Endodermal cell (in vitro differentiated cells): ENCODE measurements at regions not wholly inside any gene's neighbourhood (a gene's known extent, or its start where the extent isn't known, plus 50 kb on each side); places are given as distances from the start of the nearest gene placed in this dataset.

Source experiments
- DNase-seq: peaks from one replicate; pipeline ENCODE4 v3.0.0-alpha.2; 2017
- H3K27ac ChIP-seq: 2 replicates; pipeline ENCODE4 v1.5.1; 2013; ENCODE audit warnings: mild to moderate bottlenecking, low read depth, low read length, moderate library complexity
- H3K27me3 ChIP-seq: 2 replicates; pipeline ENCODE4 v1.6.1; 2013; ENCODE audit warnings: mild to moderate bottlenecking, low read length, moderate library complexity; ENCODE audit not compliant: insufficient read depth, control insufficient read depth, poor library complexity, severe bottlenecking
- H3K36me3 ChIP-seq: 2 replicates; pipeline ENCODE4 v1.7.0; 2013; ENCODE audit warnings: mild to moderate bottlenecking, low read length, moderate library complexity; ENCODE audit not compliant: control insufficient read depth, insufficient read depth
- H3K4me1 ChIP-seq: one replicate; pipeline ENCODE4 v1.7.0; 2013; ENCODE audit warnings: low read length; ENCODE audit not compliant: control insufficient read depth, insufficient read depth
- H3K4me3 ChIP-seq: 2 replicates; pipeline ENCODE4 v1.5.1; 2013; ENCODE audit warnings: mild to moderate bottlenecking, low read length, moderate library complexity
- H3K9ac ChIP-seq: 2 replicates; pipeline ENCODE4 v1.6.1; 2013; ENCODE audit warnings: mild to moderate bottlenecking, low read length, moderate library complexity; ENCODE audit not compliant: poor library complexity, severe bottlenecking; ENCODE audit errors: extremely low read depth
- H3K9me3 ChIP-seq: 2 replicates; pipeline ENCODE4 v1.6.1; 2013; ENCODE audit warnings: mild to moderate bottlenecking, low read length, moderate library complexity; ENCODE audit not compliant: control insufficient read depth
- H3K27ac Mint-ChIP-seq: 2 replicates; pipeline ENCODE4 v1.8.0; 2020; ENCODE audit warnings: mixed read lengths
- H3K27me3 Mint-ChIP-seq: 2 replicates; pipeline ENCODE4 v1.8.0; 2021; ENCODE audit warnings: mild to moderate bottlenecking, mixed read lengths; ENCODE audit not compliant: insufficient read depth
- H3K36me3 Mint-ChIP-seq: 2 replicates; pipeline ENCODE4 v1.8.0; 2020; ENCODE audit warnings: low read depth, mixed read lengths
- H3K4me1 Mint-ChIP-seq: 2 replicates; pipeline ENCODE4 v1.8.0; 2020; ENCODE audit warnings: mixed read lengths
- H3K4me3 Mint-ChIP-seq: 2 replicates; pipeline ENCODE4 v1.8.0; 2020; ENCODE audit warnings: mild to moderate bottlenecking, moderate library complexity, mixed read lengths
- H3K9me3 Mint-ChIP-seq: 2 replicates; pipeline ENCODE4 v1.8.0; 2020; ENCODE audit warnings: mild to moderate bottlenecking, mixed read lengths
- WGBS, 2 experiments: methylation state at CpG; one replicate each; pipeline versions ENCODE4 v1.1.5 to v1.1.7; 2013; ENCODE audit warnings: missing lambda C conversion rate in 2 of 2, mixed read lengths in 1 of 2; ENCODE audit not compliant: insufficient coverage in 1 of 2, insufficient read length in 1 of 2; 5-methylcytosine and 5-hydroxymethylcytosine counted together
- TF ChIP-seq, protein P1 (sequence below): fragments of 200-600 bp; sonication (generic); conservative IDR thresholded peaks from 2 replicates; pipeline ENCODE4 v1.5.0; 2021; ENCODE audit warnings: antibody characterized with exemption, mild to moderate bottlenecking

- Histone ChIP-seq H3K4me3 (no peak overlapping the region), H3K27ac (no peak overlapping the region), H3K27me3 (no peaks in the 10 kb centered on the region), H3K4me1 (no peaks in the 10 kb centered on the region), H3K9ac (no peak overlapping the region), H3K36me3 (no peaks in the 10 kb centered on the region), H3K9me3 (peaks cover 3% of the 10 kb centered on the region)
- Mint-ChIP-seq H3K9me3 (peaks cover 3% of the 10 kb centered on the region), H3K27ac (no peak overlapping the region), H3K36me3 (no peaks in the 10 kb centered on the region), H3K4me3 (no peak overlapping the region), H3K4me1 (peaks cover 4% of the 10 kb centered on the region), H3K27me3 (no peaks in the 10 kb centered on the region)
- DNase-seq, result no peak
- TF ChIP-seq, protein P1, sequence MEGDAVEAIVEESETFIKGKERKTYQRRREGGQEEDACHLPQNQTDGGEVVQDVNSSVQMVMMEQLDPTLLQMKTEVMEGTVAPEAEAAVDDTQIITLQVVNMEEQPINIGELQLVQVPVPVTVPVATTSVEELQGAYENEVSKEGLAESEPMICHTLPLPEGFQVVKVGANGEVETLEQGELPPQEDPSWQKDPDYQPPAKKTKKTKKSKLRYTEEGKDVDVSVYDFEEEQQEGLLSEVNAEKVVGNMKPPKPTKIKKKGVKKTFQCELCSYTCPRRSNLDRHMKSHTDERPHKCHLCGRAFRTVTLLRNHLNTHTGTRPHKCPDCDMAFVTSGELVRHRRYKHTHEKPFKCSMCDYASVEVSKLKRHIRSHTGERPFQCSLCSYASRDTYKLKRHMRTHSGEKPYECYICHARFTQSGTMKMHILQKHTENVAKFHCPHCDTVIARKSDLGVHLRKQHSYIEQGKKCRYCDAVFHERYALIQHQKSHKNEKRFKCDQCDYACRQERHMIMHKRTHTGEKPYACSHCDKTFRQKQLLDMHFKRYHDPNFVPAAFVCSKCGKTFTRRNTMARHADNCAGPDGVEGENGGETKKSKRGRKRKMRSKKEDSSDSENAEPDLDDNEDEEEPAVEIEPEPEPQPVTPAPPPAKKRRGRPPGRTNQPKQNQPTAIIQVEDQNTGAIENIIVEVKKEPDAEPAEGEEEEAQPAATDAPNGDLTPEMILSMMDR, result no peak
- WGBS, 2 experiments, result 91 to 98% methylated on average over 8 to 10 of the region's 10 CpGs
These were observed 107.0 kb upstream of the PRICKLE1 start for GRCh38 chr12:42696406-42697149.

- TF ChIP-seq, protein P1, result no peak
- H3K9me3 ChIP-seq, result peaks cover 6% of the 10 kb centered on the region
- H3K4me3 ChIP-seq, result no peak overlapping the region
- Mint-ChIP-seq H3K36me3 (no peaks in the 10 kb centered on the region), H3K27me3 (no peaks in the 10 kb centered on the region), H3K27ac (no peak overlapping the region), H3K9me3 (peaks cover 7% of the 10 kb centered on the region), H3K4me1 (peaks cover 4% of the 10 kb centered on the region), H3K4me3 (no peak overlapping the region)
- no peak overlapping the region for H3K27ac ChIP-seq
- DNase-seq, result no peak
- no peaks in the 10 kb centered on the region for H3K4me1 ChIP-seq
- no peak overlapping the region for H3K9ac ChIP-seq
- no peaks in the 10 kb centered on the region for H3K36me3 ChIP-seq
- 92 to 93% methylated on average over 3 to 5 of the region's 5 CpGs for WGBS, 2 experiments
- H3K27me3 ChIP-seq, result no peaks in the 10 kb centered on the region
These were observed 106.0 kb upstream of the PRICKLE1 start for GRCh38 chr12:42695490-42695995.

- Histone ChIP-seq H3K9ac (no peak overlapping the region), H3K4me3 (no peak overlapping the region), H3K9me3 (peaks cover 7% of the 10 kb centered on the region), H3K27me3 (no peaks in the 10 kb centered on the region), H3K27ac (no peak overlapping the region), H3K4me1 (no peaks in the 10 kb centered on the region), H3K36me3 (no peaks in the 10 kb centered on the region)
- H3K4me1 Mint-ChIP-seq, result peaks cover 4% of the 10 kb centered on the region
- no peaks in the 10 kb centered on the region for H3K36me3 Mint-ChIP-seq
- H3K4me3 Mint-ChIP-seq, result no peak overlapping the region
- peaks cover 14% of the 10 kb centered on the region for H3K9me3 Mint-ChIP-seq
- no peak for DNase-seq
- H3K27ac Mint-ChIP-seq, result no peak overlapping the region
- no peaks in the 10 kb centered on the region for H3K27me3 Mint-ChIP-seq
- TF ChIP-seq, protein P1, result no peak
These were observed 103.2 kb upstream of the PRICKLE1 start for GRCh38 chr12:42692749-42693148.
